ENCODE measurements at regions not wholly inside any gene's neighbourhood (a gene's known extent, or its start where the extent isn't known, plus 50 kb on each side); places are given as distances from the start of the nearest gene placed in this dataset.
A peak's percentile ranks its signal among the peaks of the same experiment; 100 is the strongest.
"Not testable (repeated sequence)": the region's sequence is repeated elsewhere in the genome, so short reads cannot be mapped to it uniquely, and the experiment has no call there.

DNA sequence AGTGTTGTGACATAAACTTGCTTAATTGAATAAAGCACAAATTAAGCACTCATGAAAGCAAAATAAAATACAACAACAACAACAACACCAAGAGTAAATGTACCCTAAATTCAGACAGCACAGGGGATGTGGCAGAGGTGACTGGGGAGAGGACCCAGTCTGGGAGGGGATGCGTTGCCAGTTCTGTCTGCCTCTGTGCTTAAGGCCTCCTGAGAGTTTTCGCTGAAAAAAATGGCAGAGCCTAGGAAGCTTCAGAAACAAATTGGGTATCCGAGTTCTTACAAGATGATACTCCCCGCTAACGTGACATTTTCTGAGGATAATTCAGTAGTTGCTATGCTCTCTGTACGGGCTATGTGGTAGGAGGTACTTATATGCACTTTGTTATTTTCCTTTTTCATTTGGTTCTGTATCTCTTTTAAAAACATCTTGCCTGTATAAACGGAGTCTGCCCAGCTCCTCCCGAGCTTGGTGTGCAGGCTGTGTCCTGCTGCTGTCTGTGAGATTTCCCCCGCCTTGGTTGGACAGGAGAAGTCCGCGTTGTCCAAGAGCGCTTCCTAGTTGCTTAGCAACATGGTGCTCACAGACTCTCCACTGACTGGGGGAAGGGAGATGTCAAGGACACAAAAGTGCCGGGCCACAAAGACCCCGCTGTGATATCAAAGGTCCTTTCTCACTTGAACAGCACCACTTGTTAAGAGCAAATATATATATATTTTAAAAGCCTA is 134.2 kb upstream of the CPHXL start:
- in situ Hi-C loops (cut with MboI; ENCODE audit: low sequenced_read_pairs) = no loop called here
- Histone ChIP-seq H3K36me3 (replicated peaks) (no peaks in the 10 kb centered on the region), H3K27me3 (ENCODE audit: low read depth) (no peaks in the 10 kb centered on the region), H3K4me3 (no peak overlapping the region), H3K9me3 (no peaks in the 10 kb centered on the region), H3K4me1 (no peaks in the 10 kb centered on the region)
- peak in 1 of 2 experiments; percentile 11 for DNase-seq (ENCODE audit: low spot score in 2 of 2)

GRCh38 chr16:75861311-75862097 is 135.2 kb upstream of the CPHXL start:
- no peaks in the 10 kb centered on the region for H3K27me3 ChIP-seq (ENCODE audit: low read depth)
- no peaks in the 10 kb centered on the region for H3K36me3 ChIP-seq (replicated peaks)
- H3K4me1 ChIP-seq = no peaks in the 10 kb centered on the region
- in situ Hi-C loops (cut with MboI; ENCODE audit: low sequenced_read_pairs) = no loop called here
- DNase-seq (ENCODE audit: low spot score in 2 of 2) = no peak
- H3K4me3 ChIP-seq = no peak overlapping the region
- H3K9me3 ChIP-seq = no peaks in the 10 kb centered on the region

GRCh38 chr16:75862098-75862386 is 135.8 kb upstream of the CPHXL start:
- DNase-seq (ENCODE audit: low spot score in 2 of 2) = no peak
- Histone ChIP-seq H3K4me1 (no peaks in the 10 kb centered on the region), H3K27me3 (ENCODE audit: low read depth) (no peaks in the 10 kb centered on the region), H3K36me3 (replicated peaks) (no peaks in the 10 kb centered on the region), H3K4me3 (no peak overlapping the region), H3K9me3 (no peaks in the 10 kb centered on the region)
- in situ Hi-C loops (cut with MboI; ENCODE audit: low sequenced_read_pairs) = no loop called here

DNA sequence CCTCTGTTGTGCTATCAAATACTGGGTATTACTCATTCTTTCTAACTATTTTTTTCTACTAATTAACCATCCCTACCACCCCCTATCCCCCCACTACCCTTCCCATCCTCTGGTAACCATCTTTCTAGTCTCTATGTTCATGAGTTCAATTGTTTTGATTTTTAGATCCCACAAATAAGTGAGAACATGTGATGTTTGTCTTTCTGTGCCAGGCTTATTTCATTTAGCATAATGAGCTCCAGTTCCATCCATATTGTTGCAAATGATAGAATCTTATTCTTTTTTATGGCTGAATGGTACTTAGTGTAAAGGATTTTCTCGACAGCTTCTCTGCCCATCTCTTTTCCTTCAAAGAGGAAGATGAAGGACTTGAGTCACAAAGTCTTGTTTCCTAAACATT is 138.0 kb upstream of the CPHXL start:
- Histone ChIP-seq H3K4me1 (no peaks in the 10 kb centered on the region; the same call in 1 of the 2 replicates), H3K36me3 (replicated peaks) (no peaks in the 10 kb centered on the region), H3K4me3 (no peak overlapping the region), H3K27me3 (ENCODE audit: low read depth) (no peaks in the 10 kb centered on the region), H3K9me3 (no peaks in the 10 kb centered on the region)
- in situ Hi-C loops (cut with MboI; ENCODE audit: low sequenced_read_pairs) = no loop called here
- DNase-seq (ENCODE audit: low spot score in 2 of 2) = no peak

- Histone ChIP-seq H3K4me3 (no peak overlapping the region), H3K27me3 (ENCODE audit: low read depth) (no peaks in the 10 kb centered on the region), H3K36me3 (replicated peaks) (no peaks in the 10 kb centered on the region), H3K9me3 (no peaks in the 10 kb centered on the region), H3K4me1 (no peaks in the 10 kb centered on the region; the same call in 1 of the 2 replicates)
- DNase-seq (ENCODE audit: low spot score in 2 of 2) = no peak
- in situ Hi-C loops (cut with MboI; ENCODE audit: low sequenced_read_pairs) = no loop called here
Measured at GRCh38 chr16:75865736-75866135, 139.4 kb upstream of the CPHXL start.

- no peaks in the 10 kb centered on the region for H3K27me3 ChIP-seq (ENCODE audit: low read depth)
- no peak overlapping the region for H3K4me3 ChIP-seq
- H3K9me3 ChIP-seq = no peaks in the 10 kb centered on the region
- no peaks in the 10 kb centered on the region; the same call in 1 of the 2 replicates for H3K4me1 ChIP-seq
- in situ Hi-C loops (cut with MboI; ENCODE audit: low sequenced_read_pairs) = no loop called here
- no peaks in the 10 kb centered on the region for H3K36me3 ChIP-seq (replicated peaks)
- no peak for DNase-seq (ENCODE audit: low spot score in 2 of 2)
Measured at GRCh38 chr16:75868636-75869632, 142.6 kb upstream of the CPHXL start.

DNA sequence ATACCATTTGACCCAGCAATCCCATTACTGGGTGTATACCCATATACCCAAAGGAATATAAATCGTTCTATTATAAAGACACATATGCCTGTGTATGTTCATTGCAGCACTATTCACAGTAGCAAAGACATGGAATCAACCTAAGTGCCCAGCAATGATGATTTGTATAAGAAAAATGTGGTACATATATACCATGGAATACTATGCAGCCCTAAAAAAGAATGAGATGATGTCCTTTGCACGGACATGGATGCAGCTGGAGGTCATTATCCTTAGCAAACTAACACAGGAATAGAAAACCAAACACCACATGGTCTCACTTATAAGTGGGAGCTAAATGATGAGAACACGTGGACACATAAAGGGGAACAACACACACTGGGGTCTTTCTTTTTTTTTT is 155.0 kb upstream of the CPHXL start:
- DNase-seq (ENCODE audit: low spot score in 2 of 2); H3K4me3 ChIP-seq; H3K36me3 ChIP-seq (replicated peaks); H3K27me3 ChIP-seq (ENCODE audit: low read depth); in situ Hi-C loops (cut with MboI; ENCODE audit: low sequenced_read_pairs); H3K4me1 ChIP-seq; H3K9me3 ChIP-seq: not testable (repeated sequence)

DNA sequence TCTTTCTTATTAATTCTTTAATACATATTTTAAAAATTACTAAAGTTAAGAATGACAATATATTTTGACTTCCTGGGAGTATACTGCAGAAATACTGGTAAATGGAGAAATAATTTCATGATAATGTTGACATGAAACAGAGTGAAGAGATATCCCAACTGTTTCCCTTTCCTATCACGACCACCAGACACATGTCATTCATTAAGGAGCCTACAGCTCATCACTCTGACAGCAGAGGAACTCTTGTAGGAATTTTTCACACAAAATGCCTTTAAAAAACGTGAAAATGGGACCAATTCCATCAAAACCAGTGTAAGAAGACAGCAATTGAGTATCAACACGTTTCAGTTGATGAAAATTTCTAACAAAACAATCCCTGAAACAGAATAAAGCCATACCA is 172.9 kb upstream of the CPHXL start:
- no peaks in the 10 kb centered on the region for H3K27me3 ChIP-seq (ENCODE audit: low read depth)
- in situ Hi-C loops (cut with MboI; ENCODE audit: low sequenced_read_pairs) = no loop called here
- no peaks in the 10 kb centered on the region for H3K36me3 ChIP-seq (replicated peaks)
- no peak for DNase-seq (ENCODE audit: low spot score in 2 of 2)
- no peak overlapping the region for H3K4me3 ChIP-seq
- H3K9me3 ChIP-seq = no peaks in the 10 kb centered on the region
- H3K4me1 ChIP-seq = no peaks in the 10 kb centered on the region

GRCh38 chr16:75908331-75909117 is 182.2 kb upstream of the CPHXL start:
- no peak overlapping the region for H3K4me3 ChIP-seq
- DNase-seq (ENCODE audit: low spot score in 2 of 2) = no peak
- no peaks in the 10 kb centered on the region for H3K27me3 ChIP-seq (ENCODE audit: low read depth)
- no peaks in the 10 kb centered on the region for H3K36me3 ChIP-seq (replicated peaks)
- no peaks in the 10 kb centered on the region for H3K9me3 ChIP-seq
- no peaks in the 10 kb centered on the region for H3K4me1 ChIP-seq
- in situ Hi-C loops (cut with MboI; ENCODE audit: low sequenced_read_pairs) = no loop called here

DNA sequence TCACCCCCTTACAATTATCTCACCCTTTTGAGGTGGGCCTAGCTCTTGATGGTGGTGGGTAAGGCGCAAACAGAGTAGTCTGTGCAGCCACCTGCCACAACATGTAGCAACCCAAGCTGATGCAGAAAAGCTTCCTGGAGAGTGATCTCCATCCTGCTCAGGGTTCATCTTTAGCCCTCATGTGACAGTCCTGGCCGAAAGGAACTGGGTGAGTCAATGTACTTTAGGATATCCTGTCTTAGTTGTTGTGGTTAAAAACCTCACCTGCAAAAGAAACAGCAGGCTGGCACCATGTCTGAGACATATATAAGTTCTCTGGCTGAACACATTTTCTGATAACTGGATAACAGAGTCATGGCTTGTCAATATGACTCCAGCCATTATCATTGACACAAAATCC is 183.5 kb upstream of the CPHXL start:
- no peak for DNase-seq (ENCODE audit: low spot score in 2 of 2)
- Histone ChIP-seq H3K36me3 (replicated peaks) (no peaks in the 10 kb centered on the region), H3K4me3 (no peak overlapping the region), H3K9me3 (no peaks in the 10 kb centered on the region), H3K27me3 (ENCODE audit: low read depth) (no peaks in the 10 kb centered on the region), H3K4me1 (no peaks in the 10 kb centered on the region)
- in situ Hi-C loops (cut with MboI; ENCODE audit: low sequenced_read_pairs) = no loop called here

- Histone ChIP-seq H3K4me3 (no peak overlapping the region), H3K4me1 (no peaks in the 10 kb centered on the region), H3K36me3 (replicated peaks) (no peaks in the 10 kb centered on the region), H3K27me3 (ENCODE audit: low read depth) (no peaks in the 10 kb centered on the region), H3K9me3 (no peaks in the 10 kb centered on the region)
- no peak for DNase-seq (ENCODE audit: low spot score in 2 of 2)
- in situ Hi-C loops (cut with MboI; ENCODE audit: low sequenced_read_pairs) = no loop called here
Measured at GRCh38 chr16:75911896-75912295, 185.6 kb upstream of the CPHXL start.

- H3K9me3 ChIP-seq = no peaks in the 10 kb centered on the region
- no peak overlapping the region for H3K4me3 ChIP-seq
- no peaks in the 10 kb centered on the region for H3K36me3 ChIP-seq (replicated peaks)
- H3K27me3 ChIP-seq (ENCODE audit: low read depth) = no peaks in the 10 kb centered on the region
- in situ Hi-C loops (cut with MboI; ENCODE audit: low sequenced_read_pairs) = no loop called here
- no peak for DNase-seq (ENCODE audit: low spot score in 2 of 2)
- no peaks in the 10 kb centered on the region for H3K4me1 ChIP-seq
Measured at GRCh38 chr16:75913958-75914357, 187.7 kb upstream of the CPHXL start.

- H3K4me1 ChIP-seq = no peaks in the 10 kb centered on the region
- no peaks in the 10 kb centered on the region for H3K27me3 ChIP-seq (ENCODE audit: low read depth)
- H3K36me3 ChIP-seq (replicated peaks) = no peaks in the 10 kb centered on the region
- no peaks in the 10 kb centered on the region for H3K9me3 ChIP-seq
- H3K4me3 ChIP-seq = no peak overlapping the region
- in situ Hi-C loops (cut with MboI; ENCODE audit: low sequenced_read_pairs) = no loop called here
- DNase-seq (ENCODE audit: low spot score in 2 of 2) = no peak
Measured at GRCh38 chr16:75916451-75916850, 190.2 kb upstream of the CPHXL start.
